ENCODE measurements at regions not wholly inside any gene's neighbourhood (a gene's known extent, or its start where the extent isn't known, plus 50 kb on each side); places are given as distances from the start of the nearest gene placed in this dataset.

GRCh38 chr6:113405326-113406047 lies 451.7 kb upstream of the MARCKS start:
- DNase-seq (ENCODE audit: low read depth): no peak

DNA sequence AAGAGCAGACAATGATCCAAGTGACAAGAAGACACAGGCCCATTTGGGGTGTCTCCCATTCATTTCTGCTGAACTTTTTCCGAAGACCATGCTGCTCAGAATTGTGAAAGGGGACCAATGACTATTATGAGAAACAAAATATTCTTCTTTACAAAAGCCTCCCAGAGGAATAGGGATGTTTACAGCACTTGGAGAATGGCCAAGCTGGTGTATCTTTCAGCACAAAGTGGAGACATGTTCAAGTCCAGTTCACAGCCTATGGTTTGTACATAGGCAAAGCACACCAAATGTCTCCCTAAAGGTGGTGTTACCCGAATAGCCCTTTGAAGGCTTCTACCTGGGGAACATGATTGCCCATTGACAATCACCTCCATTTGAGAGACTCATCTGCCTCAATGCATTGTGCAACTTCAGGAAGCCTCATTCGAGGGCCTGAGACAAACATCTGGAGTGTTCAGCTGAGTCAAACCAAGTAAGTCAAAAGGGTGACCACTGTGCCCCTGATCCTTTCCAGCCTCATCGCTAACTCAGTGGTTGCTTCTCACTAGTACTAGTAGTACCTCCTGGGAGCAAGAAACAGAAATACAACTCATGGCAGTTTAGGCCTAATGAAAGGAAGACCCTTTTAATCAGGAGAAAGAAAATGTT lies 451.0 kb upstream of the MARCKS start:
- no peak for DNase-seq (ENCODE audit: low read depth)

DNA sequence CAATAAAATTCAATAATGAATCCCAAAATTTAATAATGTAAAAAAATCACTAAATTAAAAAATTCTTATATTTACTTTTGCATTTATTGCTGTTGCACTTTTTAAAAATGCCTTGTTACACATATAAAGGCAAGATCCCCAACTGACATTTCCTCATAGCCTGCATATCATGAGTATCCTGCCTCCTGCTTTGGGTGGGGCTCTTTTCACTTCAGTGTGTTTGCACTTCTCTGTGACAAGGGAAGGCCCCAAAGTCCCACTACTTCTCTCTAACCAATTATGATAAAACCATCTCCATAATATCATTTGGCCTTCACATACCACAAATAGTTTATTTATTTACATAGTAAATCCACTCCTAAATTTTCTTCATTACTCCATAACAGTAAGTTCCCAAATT lies 446.1 kb upstream of the MARCKS start:
- peak; percentile 13 for DNase-seq (ENCODE audit: low read depth)

DNA sequence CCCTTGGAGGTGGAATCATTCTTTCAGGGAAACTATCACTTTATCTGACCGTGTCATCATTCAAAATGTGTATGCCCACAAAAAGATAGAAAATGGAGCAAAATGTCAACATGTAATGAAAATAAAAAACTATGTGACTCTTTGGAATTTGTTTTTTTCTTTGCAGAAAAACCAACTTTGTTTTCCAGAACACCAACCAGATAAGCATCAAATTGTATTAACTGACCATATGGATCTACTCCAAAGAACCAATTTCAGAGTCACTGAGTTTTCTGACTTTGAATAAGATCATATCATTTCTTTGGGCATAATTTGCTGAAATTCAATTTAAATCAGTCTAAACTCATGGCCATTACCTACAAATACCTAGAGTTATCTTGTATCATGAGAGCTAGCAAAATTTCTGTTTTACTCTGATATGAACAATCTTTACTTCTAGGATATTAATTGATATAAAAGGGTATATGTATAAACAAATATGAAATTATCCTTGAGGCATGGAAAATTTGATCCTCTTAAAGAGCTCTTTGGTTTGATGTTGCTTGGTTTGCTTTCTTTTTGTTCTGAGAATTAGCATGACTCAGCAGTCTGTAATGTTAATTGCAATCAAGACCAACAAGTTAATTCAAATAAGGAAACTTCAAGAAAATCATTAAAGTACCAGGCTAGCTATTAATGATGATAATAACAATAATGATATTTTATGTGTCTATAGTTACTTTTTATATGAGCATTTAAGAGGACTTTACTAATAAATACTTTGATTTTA lies 444.4 kb upstream of the MARCKS start:
- DNase-seq (ENCODE audit: low read depth): no peak

DNA sequence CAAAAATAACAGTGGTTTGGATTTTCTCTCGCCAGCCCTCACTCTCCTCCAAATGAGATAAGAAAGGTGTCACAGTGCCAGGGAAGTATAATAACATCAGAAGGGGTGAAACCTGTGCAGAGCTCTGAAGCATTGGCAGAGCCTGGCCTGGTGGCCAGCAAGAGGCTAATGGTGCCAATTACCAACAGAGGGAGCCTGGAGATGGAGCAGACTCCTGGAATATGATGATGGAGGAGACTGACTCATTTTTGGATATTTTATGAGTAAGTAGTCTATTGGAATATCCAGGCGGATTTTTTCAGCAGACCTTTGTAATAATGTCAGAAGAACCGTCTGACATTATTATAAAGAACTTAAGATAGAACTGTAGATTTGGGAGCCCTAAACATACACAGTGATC lies 442.6 kb upstream of the MARCKS start:
- peak; percentile 78 for DNase-seq (ENCODE audit: low read depth)

DNA sequence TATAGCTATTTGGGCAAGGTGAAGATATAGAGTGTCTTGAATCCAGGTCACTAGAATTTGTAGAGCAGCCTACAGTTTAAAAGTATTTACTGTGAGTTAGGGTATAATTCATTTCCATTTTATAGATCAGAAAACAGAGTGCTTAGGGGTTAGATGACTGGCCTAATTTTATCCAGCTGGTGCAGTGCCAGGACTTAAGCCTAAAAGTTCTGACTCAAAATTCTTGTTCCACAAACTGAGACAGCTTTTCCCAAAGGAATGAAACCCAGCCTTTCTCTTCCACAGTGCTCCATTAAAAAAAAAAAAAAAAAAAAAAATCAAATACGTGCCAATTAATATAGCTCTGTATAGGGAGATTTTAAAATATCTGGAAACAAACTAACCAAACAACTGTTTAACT lies 441.0 kb upstream of the MARCKS start:
- DNase-seq (ENCODE audit: low read depth): no peak

GRCh38 chr6:113420290-113420689 lies 436.9 kb upstream of the MARCKS start:
- no peak for DNase-seq (ENCODE audit: low read depth)

DNA sequence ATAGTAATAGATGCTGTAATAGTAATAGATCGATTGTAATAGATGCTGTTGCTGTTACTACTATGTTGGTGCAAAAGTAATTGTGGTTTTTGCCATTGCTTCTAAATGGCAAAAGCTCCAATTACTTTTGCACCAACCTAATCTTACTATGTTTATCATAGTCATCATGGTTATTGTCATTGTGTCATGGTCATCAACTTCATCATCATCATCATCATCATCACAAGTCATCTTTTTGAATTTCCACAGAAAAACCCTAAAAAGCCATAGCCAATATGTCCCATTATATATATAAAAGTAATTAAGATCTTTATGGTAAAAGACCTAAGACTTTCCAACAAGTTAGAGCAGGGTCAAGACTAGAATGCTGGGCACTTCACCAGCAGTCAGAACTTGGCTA lies 435.1 kb upstream of the MARCKS start:
- no peak for DNase-seq (ENCODE audit: low read depth)

- no peak for DNase-seq (ENCODE audit: low read depth)
These were observed 433.2 kb upstream of the MARCKS start for GRCh38 chr6:113423956-113424355.

DNA sequence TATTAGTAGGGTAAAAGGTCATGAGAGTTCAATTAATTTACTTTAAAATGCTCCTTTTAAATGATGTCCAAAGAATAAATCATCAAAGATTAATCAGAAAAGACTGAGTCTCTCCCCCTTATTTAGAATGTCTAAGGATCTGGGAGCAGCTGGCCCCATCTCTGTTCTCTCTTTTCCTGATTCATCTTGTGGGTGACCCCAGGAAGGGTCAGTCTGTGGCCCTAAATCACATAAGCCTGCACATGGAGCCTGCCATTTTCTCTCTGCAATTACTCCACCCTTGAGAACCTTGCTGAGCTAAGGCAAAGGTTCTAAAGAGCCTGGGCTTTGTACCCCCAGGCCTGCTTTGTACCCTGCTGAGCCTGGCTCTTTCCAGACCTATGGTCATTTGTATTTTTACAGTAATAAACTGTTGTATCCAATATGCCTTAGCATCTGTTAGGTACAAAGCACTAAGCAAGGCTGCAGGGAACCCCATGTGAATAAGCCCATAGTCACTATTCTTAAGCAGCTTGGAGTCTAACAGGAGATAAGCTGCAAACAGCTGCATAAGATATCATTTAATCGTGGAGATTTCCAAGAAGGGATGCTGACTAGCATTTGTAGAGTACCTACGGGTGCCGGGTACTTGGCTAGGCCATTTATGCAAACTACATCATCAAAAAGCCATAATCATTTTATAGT lies 431.0 kb upstream of the MARCKS start:
- DNase-seq (ENCODE audit: low read depth): no peak

DNA sequence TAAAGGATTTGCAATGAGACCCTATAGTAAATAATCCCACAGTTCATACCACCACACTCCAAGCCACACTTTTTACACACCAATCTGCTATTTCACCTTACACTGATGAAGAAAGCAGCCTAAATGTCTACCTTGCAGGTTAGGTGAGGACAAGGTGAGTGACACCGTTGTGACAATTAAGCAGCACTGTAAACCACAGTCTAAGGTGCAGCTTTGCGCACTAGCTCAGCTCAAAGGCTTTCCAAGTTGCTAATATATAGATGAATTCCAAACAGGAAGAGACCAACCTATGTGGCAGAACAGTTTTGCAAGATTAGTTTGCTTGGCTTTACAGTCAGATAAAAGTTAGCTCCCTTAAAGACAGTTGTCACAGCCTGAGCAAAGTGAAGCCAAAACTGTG lies 429.5 kb upstream of the MARCKS start:
- no peak for DNase-seq (ENCODE audit: low read depth)

- peak; percentile 10 for DNase-seq (ENCODE audit: low read depth)
These were observed 428.4 kb upstream of the MARCKS start for GRCh38 chr6:113428702-113429101.

GRCh38 chr6:113432521-113433334 lies 424.4 kb upstream of the MARCKS start:
- DNase-seq (ENCODE audit: low read depth): no peak

DNA sequence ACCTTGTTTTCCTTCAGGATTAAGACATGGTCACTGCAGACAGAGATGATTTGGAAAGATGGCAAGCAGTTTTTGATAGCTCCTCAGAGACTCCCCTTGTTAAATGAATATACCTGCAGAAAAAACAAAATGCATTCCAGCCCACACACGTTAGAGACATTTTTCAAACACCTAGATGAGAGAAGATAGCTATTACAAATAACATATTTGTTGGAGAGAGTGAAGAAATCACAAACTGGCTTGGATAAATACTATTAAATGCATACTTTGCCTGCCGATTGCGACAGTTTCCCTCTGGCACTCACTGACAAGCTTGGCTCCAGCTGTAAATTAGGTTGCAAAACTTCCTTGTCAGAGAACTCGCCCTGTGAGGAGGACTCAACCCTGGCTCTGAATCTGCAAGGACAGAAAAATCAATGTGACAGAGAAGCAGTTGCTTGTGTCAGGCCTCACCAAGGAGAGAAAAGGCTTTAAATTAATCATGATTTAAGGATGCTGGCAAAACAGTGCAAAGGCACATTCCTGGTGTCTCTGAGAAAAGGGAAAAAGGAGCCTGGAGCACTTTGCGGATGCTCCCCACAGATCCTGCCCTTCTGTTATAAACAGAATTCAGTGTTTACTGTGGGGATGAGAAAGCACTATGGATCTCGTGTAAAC lies 423.7 kb upstream of the MARCKS start:
- no peak for DNase-seq (ENCODE audit: low read depth)

DNA sequence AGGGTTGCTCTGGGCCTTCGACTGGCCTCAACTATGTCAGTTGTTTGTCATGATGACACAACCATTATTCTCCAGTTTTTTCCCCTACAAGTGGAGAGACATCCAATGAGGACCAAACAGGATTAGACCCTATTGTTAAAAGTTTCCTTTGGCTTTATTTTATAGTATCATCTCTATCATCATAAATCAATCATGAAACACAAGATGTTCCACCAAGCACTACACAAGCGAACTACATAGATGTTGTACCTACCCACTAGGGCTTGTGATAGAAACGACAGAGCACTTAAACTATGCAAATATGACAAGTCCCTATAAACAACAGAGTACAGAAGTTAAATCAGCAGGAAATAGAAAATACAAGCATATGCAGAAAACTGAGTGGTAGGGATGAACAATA lies 422.5 kb upstream of the MARCKS start:
- DNase-seq (ENCODE audit: low read depth): no peak

DNA sequence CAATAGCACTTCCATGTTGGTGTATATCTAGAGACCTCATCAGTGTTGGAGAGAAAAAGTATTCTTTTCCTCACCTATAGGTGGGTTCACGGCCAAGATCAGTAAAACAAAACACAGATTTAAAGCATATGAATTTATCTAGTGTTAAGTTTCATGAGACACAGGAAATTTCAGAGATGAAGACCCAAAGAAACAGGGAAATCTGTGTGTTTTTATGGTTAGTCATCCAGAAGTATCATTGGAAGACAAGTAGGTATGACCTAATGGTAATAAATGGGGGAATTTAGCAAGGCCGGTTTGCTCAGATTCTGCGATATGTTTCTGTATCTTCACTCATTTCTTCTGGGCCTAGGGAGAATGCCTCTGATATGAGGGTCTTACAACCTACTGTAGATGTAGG lies 419.6 kb upstream of the MARCKS start:
- DNase-seq (ENCODE audit: low read depth): no peak

DNA sequence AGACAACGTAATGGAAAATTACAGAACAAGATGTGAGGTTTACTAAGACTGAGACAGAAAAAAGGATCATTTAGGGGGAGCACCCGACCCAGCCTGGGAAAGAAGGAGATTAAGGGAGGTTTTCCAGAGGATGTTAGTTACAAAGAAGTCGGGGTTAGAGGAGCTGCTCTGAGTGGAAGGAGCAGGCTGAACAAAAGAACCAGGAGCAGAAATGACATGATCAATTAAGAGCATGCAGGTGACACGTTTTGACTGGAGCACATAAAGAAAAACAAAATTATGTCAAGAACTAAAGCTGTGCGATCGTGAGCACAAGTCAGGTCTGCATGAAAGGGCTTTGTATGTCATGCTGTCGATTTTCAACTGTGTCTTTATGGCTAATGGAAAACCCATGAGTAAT lies 417.3 kb upstream of the MARCKS start:
- no peak for DNase-seq (ENCODE audit: low read depth)

GRCh38 chr6:113442040-113442439 lies 415.1 kb upstream of the MARCKS start:
- DNase-seq (ENCODE audit: low read depth): no peak

- no peak for DNase-seq (ENCODE audit: low read depth)
These were observed 411.9 kb upstream of the MARCKS start for GRCh38 chr6:113445201-113445600.

DNA sequence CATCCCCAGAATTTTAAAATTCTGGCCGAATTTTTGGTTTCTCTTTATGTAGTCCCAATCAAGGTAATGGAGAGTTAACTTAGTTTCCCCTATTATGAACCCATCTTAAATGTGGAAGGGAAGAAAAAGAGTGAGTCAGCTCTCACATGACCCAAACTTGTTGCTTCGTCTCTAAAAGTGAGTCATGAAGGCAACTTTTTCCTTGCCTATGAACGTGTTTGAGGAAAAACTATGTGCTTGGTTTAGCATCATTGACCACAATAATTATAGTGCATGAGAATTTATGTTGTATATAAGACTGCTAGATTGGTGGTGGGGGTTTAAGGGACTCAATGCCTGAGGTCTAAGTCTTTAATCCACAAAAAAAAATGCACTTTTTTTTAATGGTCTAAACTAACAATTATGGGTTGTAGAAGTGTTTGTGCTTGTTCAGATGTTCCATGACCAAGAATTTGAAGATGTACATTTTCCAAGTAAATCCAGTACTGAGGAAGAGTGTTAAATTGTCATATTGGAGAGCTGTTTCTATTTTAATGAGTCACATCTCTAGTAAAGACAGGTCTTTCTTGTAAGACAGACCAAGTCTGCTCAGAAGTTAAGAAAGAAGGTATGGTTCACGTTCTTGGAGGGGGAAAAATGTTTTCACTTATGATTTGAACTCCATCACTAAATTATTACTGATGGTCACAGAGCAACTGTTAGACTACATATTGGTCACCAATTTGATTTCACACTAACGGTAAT lies 409.9 kb upstream of the MARCKS start:
- DNase-seq (ENCODE audit: low read depth): peak; percentile 63
